Activated T-cell treated with anti-CD3 and anti-CD28 coated beads, Interleukin-2, amount 50 U/mL, for 4 hours (primary cell): ENCODE measurements at regions not wholly inside any gene's neighbourhood (a gene's known extent, or its start where the extent isn't known, plus 50 kb on each side); places are given as distances from the start of the nearest gene placed in this dataset.

Experiments used
- ATAC-seq, 2 donors: fragments of 200-7000 bp; cut with Tn5 transposase; one replicate each; pipeline ENCODE4 v1.10.0; 2021
- DNase-seq: peaks from one replicate; pipeline ENCODE4 v3.0.0-alpha.2; 2020
- H3K27me3 Mint-ChIP-seq: one replicate; pipeline ENCODE4 v1.8.0; 2021; ENCODE audit warnings: low read depth, mixed read lengths
- H3K36me3 Mint-ChIP-seq: one replicate; pipeline ENCODE4 v1.8.0; 2022; ENCODE audit warnings: mixed read lengths; ENCODE audit not compliant: insufficient read depth
- H3K4me1 Mint-ChIP-seq: one replicate; pipeline ENCODE4 v1.8.0; 2021; ENCODE audit warnings: low read depth, mixed read lengths
- H3K4me3 Mint-ChIP-seq: one replicate; pipeline ENCODE4 v1.8.0; 2021; ENCODE audit warnings: mild to moderate bottlenecking, moderate library complexity, mixed read lengths
- H3K9me3 Mint-ChIP-seq: one replicate; pipeline ENCODE4 v1.8.0; 2021; ENCODE audit warnings: mixed read lengths

- H3K9me3 Mint-ChIP-seq: no peaks in the 10 kb centered on the region
- no peaks in the 10 kb centered on the region for H3K36me3 Mint-ChIP-seq
- no peak for DNase-seq
- H3K27me3 Mint-ChIP-seq: no peaks in the 10 kb centered on the region
- H3K4me3 Mint-ChIP-seq: no peak overlapping the region
- no peak for ATAC-seq
- H3K4me1 Mint-ChIP-seq: no peaks in the 10 kb centered on the region
Observed at GRCh38 chr1:195765099-195765498, 843.1 kb downstream of the KCNT2 start.

DNA sequence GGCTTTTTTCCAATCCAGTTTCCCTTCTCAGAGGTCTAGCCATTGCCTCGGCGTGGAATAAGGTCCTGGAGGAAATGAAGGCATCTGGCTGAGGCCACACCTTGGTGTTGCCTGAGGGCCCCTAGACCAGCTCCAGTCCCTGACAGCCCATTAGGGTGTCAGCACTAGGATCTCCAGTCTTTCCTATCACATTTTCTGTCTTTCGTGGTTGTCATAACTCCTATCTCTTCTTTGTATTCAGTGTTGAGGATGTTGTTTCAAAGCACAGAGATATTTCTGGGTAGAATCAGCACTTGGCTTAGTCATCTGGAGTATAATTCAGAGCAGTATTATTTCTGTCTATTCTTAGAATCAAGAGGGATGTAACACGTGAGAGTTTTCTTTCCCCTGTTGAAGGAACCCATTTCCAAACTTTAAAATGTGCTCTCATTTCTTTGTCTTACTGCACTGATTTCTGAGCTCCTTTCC is 844.3 kb downstream of the KCNT2 start:
- H3K36me3 Mint-ChIP-seq: no peaks in the 10 kb centered on the region
- no peaks in the 10 kb centered on the region for H3K27me3 Mint-ChIP-seq
- ATAC-seq (no peak), DNase-seq (no peak)
- no peaks in the 10 kb centered on the region for H3K9me3 Mint-ChIP-seq
- H3K4me3 Mint-ChIP-seq: no peak overlapping the region
- no peaks in the 10 kb centered on the region for H3K4me1 Mint-ChIP-seq

DNA sequence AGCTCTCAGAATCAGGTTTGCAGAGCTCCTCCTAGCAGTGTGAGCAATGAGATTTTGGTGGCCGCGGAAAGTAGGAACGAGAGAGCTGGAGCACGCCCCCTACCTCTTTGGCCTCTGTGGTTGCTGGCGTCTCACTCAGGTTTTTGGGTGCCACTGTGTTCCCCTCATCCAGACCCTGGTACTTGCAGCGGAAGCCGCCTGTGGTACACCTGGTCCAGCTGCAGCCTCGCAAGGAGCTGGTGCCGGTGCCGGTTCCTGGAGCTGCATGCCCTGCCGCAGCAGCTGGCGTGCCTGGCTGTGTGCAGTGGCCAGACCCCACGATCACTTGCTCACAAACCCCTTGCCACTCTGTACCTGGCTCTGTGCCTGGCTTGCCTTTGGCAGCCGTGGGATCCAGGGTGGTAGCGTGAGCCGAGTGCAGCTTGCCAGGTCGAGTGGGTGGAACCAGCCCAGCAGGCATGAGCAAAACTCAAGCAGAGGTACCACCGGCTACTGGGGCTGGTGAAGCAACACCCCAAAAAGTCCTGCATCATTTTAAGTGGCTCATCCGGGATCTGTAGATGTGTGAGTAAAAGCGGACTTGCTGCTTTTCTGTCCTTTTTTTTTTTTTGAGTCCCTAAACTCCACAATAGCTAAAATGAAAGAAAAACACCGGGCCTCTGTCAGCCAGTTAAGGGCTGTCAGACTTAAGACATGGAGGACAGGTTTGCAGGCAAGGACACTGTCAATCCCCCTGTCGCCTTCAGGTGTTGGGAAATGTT is 844.9 kb downstream of the KCNT2 start:
- H3K27me3 Mint-ChIP-seq: no peaks in the 10 kb centered on the region

DNA sequence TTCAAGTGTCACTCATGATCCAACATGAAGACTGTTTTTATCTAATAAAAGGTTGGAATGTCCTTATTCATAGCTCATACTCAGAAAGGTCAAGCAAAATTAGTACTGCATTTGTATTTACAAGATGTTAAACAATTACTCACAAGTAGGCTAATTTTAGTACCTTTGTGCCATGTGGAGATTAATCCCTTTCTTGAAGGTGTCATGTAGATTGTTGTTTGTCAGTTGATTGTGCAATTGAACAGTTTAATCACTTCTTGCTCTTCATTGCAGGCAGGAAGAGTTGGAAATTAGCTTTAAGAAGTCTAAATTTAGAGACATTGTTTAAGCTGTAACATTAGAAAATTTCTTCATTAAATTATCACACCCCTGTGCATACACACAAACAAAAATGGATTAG is 847.1 kb downstream of the KCNT2 start:
- H3K9me3 Mint-ChIP-seq: no peaks in the 10 kb centered on the region
- H3K4me3 Mint-ChIP-seq: no peak overlapping the region
- no peaks in the 10 kb centered on the region for H3K36me3 Mint-ChIP-seq
- ATAC-seq (no peak), DNase-seq (no peak)
- no peaks in the 10 kb centered on the region for H3K27me3 Mint-ChIP-seq
- H3K4me1 Mint-ChIP-seq: no peaks in the 10 kb centered on the region

More for the DNA sequence above, 844.9 kb downstream of the KCNT2 start:
- DNase-seq (no peak), ATAC-seq (no peak)
- Mint-ChIP-seq H3K4me3 (no peak overlapping the region), H3K36me3 (no peaks in the 10 kb centered on the region), H3K4me1 (no peaks in the 10 kb centered on the region), H3K9me3 (no peaks in the 10 kb centered on the region)

DNA sequence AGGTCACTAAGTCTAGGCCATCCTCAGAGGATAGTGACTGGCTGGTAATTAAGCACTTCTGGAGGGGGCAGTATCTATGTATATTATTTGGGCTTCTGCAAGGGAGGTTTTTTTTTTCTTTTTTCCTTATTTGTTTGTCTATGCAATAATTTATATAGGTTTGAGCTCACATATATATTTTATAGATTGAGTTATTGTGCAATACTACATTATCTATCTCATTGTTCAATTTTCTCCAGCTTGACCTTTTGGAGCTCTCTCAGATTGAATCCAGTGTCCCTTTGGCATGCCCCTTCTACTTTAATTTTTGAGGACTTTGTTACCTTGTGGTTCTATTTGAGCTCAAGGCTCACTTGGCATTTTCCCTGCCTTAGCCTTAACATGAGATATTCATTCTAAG is 852.1 kb downstream of the KCNT2 start:
- DNase-seq (no peak), ATAC-seq (no peak)
- Mint-ChIP-seq H3K36me3 (no peaks in the 10 kb centered on the region), H3K9me3 (no peaks in the 10 kb centered on the region), H3K4me3 (no peak overlapping the region), H3K4me1 (no peaks in the 10 kb centered on the region), H3K27me3 (no peaks in the 10 kb centered on the region)

GRCh38 chr1:195754874-195755273 is 853.4 kb downstream of the KCNT2 start:
- Mint-ChIP-seq H3K4me3 (no peak overlapping the region), H3K4me1 (no peaks in the 10 kb centered on the region), H3K27me3 (no peaks in the 10 kb centered on the region), H3K36me3 (no peaks in the 10 kb centered on the region), H3K9me3 (peaks cover 5% of the 10 kb centered on the region)
- no peak for ATAC-seq
- no peak for DNase-seq

DNA sequence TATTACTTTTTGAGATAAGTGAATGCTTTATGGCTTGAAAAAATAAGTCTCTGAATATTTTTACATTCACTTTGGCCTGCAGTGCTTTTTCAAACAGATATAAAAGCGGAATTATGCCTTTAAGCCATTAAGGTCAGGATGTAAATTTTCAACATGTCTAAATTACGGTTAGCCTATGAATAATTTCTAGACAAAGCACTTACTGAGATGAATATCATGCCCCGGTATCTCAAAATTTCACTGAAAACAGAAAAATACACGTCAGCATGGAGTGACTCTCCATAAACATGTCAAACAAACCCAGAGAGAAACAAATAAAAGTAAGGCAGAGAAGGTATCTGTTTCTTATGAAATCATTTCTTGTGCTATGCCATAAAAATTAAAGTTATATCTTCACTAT is 853.9 kb downstream of the KCNT2 start:
- H3K9me3 Mint-ChIP-seq: peaks cover 6% of the 10 kb centered on the region
- no peaks in the 10 kb centered on the region for H3K4me1 Mint-ChIP-seq
- ATAC-seq (no peak), DNase-seq (no peak)
- H3K4me3 Mint-ChIP-seq: no peak overlapping the region
- no peaks in the 10 kb centered on the region for H3K36me3 Mint-ChIP-seq
- no peaks in the 10 kb centered on the region for H3K27me3 Mint-ChIP-seq

DNA sequence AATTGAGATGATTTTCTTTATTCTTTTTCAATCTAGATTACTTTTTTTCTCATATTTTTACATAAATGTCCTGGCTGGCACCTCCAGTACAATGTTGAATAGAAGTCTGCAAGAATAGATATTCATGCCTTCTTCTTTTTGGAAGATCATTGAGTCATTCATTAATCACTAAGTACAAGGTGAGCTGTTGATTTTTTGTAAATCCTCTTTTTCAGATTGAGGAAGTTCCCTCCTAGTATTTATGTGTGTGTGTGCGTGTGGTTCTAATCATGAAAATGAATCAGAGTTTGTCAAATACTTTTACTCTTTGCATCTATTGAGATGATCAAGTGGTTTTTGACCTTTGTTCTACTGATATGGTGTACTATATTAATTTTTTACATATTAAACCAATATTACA is 859.3 kb downstream of the KCNT2 start:
- no peak for ATAC-seq
- peaks cover 6% of the 10 kb centered on the region for H3K9me3 Mint-ChIP-seq
- H3K36me3 Mint-ChIP-seq: no peaks in the 10 kb centered on the region
- no peak for DNase-seq
- H3K4me3 Mint-ChIP-seq: no peak overlapping the region
- no peaks in the 10 kb centered on the region for H3K4me1 Mint-ChIP-seq
- H3K27me3 Mint-ChIP-seq: no peaks in the 10 kb centered on the region

DNA sequence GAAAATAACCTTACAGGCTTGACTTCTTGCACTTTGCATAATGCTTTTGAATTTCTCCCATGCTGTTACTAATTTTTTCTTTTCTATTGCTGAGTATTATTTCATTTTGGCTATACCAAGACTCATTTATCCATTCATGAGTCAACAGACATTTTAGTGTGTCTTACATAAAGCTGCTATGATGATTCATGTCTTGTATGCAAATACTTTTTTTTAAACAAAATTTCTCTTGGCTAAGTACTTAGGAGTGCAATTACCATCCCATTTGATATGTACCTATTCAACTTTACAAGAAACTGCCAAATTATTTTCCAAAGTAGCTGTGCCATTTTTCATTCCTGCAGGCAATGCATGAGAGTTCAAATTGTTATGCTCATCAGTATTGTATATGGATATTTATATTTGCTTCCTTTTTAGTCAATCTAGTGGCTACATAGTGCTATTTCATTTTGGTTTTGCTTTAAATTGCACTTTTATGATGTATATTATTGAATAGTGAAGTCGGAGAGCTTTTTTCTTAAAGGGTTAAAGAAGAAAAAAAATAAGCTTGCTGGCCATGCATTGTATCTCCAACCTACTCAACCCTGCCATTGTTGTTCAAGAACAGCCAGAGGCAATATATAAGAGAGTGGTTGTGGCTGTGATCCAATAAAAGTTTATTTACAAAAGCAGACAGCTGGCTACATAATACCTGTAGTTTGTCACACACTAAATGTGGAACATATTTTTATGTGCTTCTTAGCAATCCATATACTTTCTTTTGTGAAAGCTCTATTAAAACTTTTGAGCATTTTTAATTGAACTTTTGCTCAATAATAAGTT is 862.8 kb downstream of the KCNT2 start:
- Mint-ChIP-seq H3K27me3 (no peaks in the 10 kb centered on the region), H3K4me1 (no peaks in the 10 kb centered on the region), H3K9me3 (peaks cover 18% of the 10 kb centered on the region), H3K4me3 (no peak overlapping the region), H3K36me3 (no peaks in the 10 kb centered on the region)
- ATAC-seq (no peak), DNase-seq (no peak)

- no peaks in the 10 kb centered on the region for H3K4me1 Mint-ChIP-seq
- H3K4me3 Mint-ChIP-seq: no peak overlapping the region
- H3K27me3 Mint-ChIP-seq: no peaks in the 10 kb centered on the region
- peaks cover 12% of the 10 kb centered on the region for H3K9me3 Mint-ChIP-seq
- DNase-seq: no peak
- no peak for ATAC-seq
- no peaks in the 10 kb centered on the region for H3K36me3 Mint-ChIP-seq
Observed at GRCh38 chr1:195744256-195744655, 864.0 kb downstream of the KCNT2 start.

DNA sequence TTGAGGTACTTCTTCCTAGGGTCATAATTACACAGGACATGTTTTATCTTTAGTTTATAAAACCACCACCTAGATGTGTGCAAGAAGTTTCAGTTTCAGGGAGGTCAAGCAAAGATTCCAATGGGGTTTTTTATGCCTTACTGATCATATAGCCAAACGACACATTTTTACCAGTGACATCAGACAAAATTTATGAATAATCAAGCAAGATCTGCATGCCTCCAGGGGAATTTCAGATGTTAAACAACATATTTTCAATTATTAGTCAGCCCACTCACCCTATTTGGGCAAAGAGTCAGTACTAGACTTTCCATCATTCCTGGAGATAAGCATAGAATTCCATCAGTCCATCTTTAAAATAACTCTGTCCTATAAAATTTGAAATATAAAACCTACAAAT is 867.4 kb downstream of the KCNT2 start:
- DNase-seq (no peak), ATAC-seq (no peak)
- H3K4me3 Mint-ChIP-seq: no peak overlapping the region
- H3K4me1 Mint-ChIP-seq: no peaks in the 10 kb centered on the region
- H3K9me3 Mint-ChIP-seq: peaks cover 12% of the 10 kb centered on the region
- H3K36me3 Mint-ChIP-seq: no peaks in the 10 kb centered on the region
- no peaks in the 10 kb centered on the region for H3K27me3 Mint-ChIP-seq

DNA sequence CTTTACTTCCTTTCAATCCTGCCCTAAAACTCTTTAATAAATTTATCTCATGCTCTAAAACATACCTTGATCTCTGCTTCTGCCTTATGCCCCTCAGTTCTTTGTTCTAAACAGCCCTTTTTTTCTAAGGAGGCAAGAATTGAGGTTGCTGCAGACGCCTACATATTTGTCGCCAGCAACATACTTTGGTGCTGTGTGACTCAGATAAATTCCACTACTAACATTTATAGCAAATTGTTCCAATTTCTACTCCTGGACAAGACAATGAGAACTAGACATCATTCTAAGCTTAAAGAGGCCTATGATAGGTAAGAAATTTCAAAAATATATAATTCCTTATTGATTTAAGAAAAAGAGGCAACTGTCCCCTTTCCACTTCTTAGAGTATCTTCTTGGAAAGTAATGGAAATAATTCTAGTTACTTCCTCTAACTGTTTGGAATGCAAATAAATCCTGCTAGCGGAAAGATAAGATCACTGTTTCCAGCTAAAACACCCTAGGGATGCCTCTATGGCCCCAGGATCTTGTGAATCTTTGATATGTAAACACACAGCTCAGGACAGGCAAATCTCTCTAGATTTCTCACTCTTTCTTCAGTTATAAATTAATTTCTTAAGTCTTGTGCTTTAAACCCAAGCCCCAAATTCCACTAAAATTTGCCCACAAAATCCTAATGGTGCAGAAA is 869.1 kb downstream of the KCNT2 start:
- Mint-ChIP-seq H3K4me1 (no peaks in the 10 kb centered on the region), H3K4me3 (no peak overlapping the region), H3K9me3 (peaks cover 12% of the 10 kb centered on the region), H3K36me3 (no peaks in the 10 kb centered on the region), H3K27me3 (no peaks in the 10 kb centered on the region)
- ATAC-seq: no peak
- DNase-seq: no peak

- no peak overlapping the region for H3K4me3 Mint-ChIP-seq
- ATAC-seq (no peak), DNase-seq (no peak)
- H3K36me3 Mint-ChIP-seq: no peaks in the 10 kb centered on the region
- no peaks in the 10 kb centered on the region for H3K4me1 Mint-ChIP-seq
- H3K27me3 Mint-ChIP-seq: no peaks in the 10 kb centered on the region
- H3K9me3 Mint-ChIP-seq: no peaks in the 10 kb centered on the region
Observed at GRCh38 chr1:195735140-195735539, 873.1 kb downstream of the KCNT2 start.

- no peak for DNase-seq
- H3K9me3 Mint-ChIP-seq: no peaks in the 10 kb centered on the region
- ATAC-seq: no peak
Observed at GRCh38 chr1:195733826-195734225, 874.4 kb downstream of the KCNT2 start.

More at GRCh38 chr1:195733826-195734225, 874.4 kb downstream of the KCNT2 start:
- Mint-ChIP-seq H3K4me1 (no peaks in the 10 kb centered on the region), H3K27me3 (no peaks in the 10 kb centered on the region), H3K36me3 (no peaks in the 10 kb centered on the region), H3K4me3 (no peak overlapping the region)
